Stomach (tissue), 8 donors: ENCODE measurements at regions not wholly inside any gene's neighbourhood (a gene's known extent, or its start where the extent isn't known, plus 50 kb on each side); places are given as distances from the start of the nearest gene placed in this dataset.

ENCODE experiments used
- DNase-seq, 2 donors: peaks; one replicate each; pipeline versions ENCODE4 v3.0.0 to v3.0.0-alpha.2; 2013 to 2019
- H3K27ac ChIP-seq, 5 donors: fragments of 200-600 bp in 4 of 5; sonication (generic) in 4 of 5; one replicate each; pipeline ENCODE4 v1.5.1; 2013 to 2019; ENCODE audit warnings: mild to moderate bottlenecking in 1 of 5, moderate library complexity in 1 of 5
- H3K27me3 ChIP-seq, 3 donors: fragments of 200-600 bp; sonication (generic); one replicate each; pipeline ENCODE4 v1.5.1; 2017 to 2019; ENCODE audit warnings: mixed run types in 1 of 3
- H3K36me3 ChIP-seq, 4 donors: fragments of 200-600 bp; sonication (generic); 1 replicate in 3 of 4; 2 replicates in 1 of 4; pipeline ENCODE4 v1.5.1; 2016 to 2019
- H3K4me1 ChIP-seq, 4 donors: fragments of 200-600 bp; sonication (generic); one replicate each; pipeline ENCODE4 v1.5.1; 2016 to 2019
- H3K4me3 ChIP-seq, 4 donors: fragments of 200-600 bp; sonication (generic) in 3 of 4; one replicate each; pipeline ENCODE4 v1.5.1; 2016 to 2019; ENCODE audit warnings: mild to moderate bottlenecking in 1 of 4
- H3K9me3 ChIP-seq, 4 donors: fragments of 200-600 bp; sonication (generic); one replicate each; pipeline ENCODE4 v1.5.1; 2016 to 2019
- EP300 ChIP-seq: sonication (generic); formaldehyde crosslinking; IDR thresholded peaks from one replicate; pipeline ENCODE4 v1.6.1; 2017; ENCODE audit warnings: antibody characterized with exemption
- POLR2A ChIP-seq, 4 donors: fragments of 450-650 bp; IDR thresholded peaks; one replicate each; pipeline ENCODE4 v1.6.1; 2016; ENCODE audit warnings: antibody characterized with exemption in 4 of 4, control low read depth in 2 of 4, mild to moderate bottlenecking in 1 of 4, moderate library complexity in 1 of 4
- POLR2AphosphoS5 ChIP-seq, 3 donors: sonication (generic); formaldehyde crosslinking; IDR thresholded peaks; one replicate each; pipeline ENCODE4 v1.6.1; 2016; ENCODE audit warnings: antibody characterized with exemption in 3 of 3
- WGBS, 5 donors: extraction: QIAGEN DNeasy Blood & Tissue Kit in 3 of 5; methylation state at CpG; one replicate each; pipeline versions ENCODE4 v1.1.5 to v1.1.7; 2013 to 2018; 5-methylcytosine and 5-hydroxymethylcytosine counted together
- intact Hi-C: fragments of 100-400 bp; cut with DNase I; formaldehyde crosslinking; loops from one replicate; pipeline ENCODE4 v1.15.1; 2023; ENCODE audit warnings: low total_unique reads
- TF ChIP-seq, protein P1 (sequence below), 7 experiments: fragments of 450-650 bp in 4 of 7; fragments of 200-600 bp in 3 of 7; sonication (generic) in 3 of 7; IDR thresholded peaks; one replicate each; pipeline ENCODE4 v1.5.1; 2016 to 2019; ENCODE audit warnings: antibody characterized with exemption in 7 of 7, control low read depth in 2 of 7, mild to moderate bottlenecking in 1 of 7
- donor health status: healthy with polysubstance abuse.
- donor health status: Bipolar disorder and iron deficiency.
- donor health status: healthy.

DNA sequence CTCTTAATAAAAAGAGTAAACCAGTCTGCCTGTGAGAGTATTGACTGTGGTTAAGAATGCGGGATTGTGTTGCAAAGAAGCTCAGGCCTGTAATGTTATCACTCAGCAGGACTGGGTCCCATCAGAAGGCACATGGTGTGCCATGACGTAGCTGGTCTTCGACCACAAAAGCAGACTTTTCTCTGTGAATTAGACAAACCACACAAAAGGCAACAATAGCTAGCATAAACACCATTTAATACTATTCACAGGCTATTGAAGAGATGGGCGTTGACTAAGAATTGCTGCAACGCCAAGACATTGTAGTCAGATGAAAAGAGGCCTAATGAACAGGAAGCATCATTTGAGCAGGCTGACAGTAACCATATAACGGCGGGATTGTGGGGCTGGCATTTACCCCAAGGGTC, 235.6 kb upstream of the SOX21 start:
- H3K4me3 ChIP-seq = no peak overlapping the region
- peaks cover 0 to 12% (median 0%) of the 10 kb centered on the region in 3 donors for H3K27me3 ChIP-seq
- H3K9me3 ChIP-seq = no peaks in the 10 kb centered on the region
- H3K4me1 ChIP-seq = no peaks in the 10 kb centered on the region
- no peak for DNase-seq
- TF ChIP-seq EP300 (no peak), POLR2AphosphoS5 (IDR thresholded peaks at IDR 0.05) (no peak), POLR2A (IDR thresholded peaks at IDR 0.05) (no peak)
- TF ChIP-seq, protein P1, sequence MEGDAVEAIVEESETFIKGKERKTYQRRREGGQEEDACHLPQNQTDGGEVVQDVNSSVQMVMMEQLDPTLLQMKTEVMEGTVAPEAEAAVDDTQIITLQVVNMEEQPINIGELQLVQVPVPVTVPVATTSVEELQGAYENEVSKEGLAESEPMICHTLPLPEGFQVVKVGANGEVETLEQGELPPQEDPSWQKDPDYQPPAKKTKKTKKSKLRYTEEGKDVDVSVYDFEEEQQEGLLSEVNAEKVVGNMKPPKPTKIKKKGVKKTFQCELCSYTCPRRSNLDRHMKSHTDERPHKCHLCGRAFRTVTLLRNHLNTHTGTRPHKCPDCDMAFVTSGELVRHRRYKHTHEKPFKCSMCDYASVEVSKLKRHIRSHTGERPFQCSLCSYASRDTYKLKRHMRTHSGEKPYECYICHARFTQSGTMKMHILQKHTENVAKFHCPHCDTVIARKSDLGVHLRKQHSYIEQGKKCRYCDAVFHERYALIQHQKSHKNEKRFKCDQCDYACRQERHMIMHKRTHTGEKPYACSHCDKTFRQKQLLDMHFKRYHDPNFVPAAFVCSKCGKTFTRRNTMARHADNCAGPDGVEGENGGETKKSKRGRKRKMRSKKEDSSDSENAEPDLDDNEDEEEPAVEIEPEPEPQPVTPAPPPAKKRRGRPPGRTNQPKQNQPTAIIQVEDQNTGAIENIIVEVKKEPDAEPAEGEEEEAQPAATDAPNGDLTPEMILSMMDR (IDR thresholded peaks at IDR 0.05) = no peak
- no peak overlapping the region for H3K27ac ChIP-seq
- 74 to 85% (median 78%) methylated on average over 7 of the region's 7 CpGs for WGBS, 5 donors
- no peaks in the 10 kb centered on the region for H3K36me3 ChIP-seq
- intact Hi-C loops = no loop called here

DNA sequence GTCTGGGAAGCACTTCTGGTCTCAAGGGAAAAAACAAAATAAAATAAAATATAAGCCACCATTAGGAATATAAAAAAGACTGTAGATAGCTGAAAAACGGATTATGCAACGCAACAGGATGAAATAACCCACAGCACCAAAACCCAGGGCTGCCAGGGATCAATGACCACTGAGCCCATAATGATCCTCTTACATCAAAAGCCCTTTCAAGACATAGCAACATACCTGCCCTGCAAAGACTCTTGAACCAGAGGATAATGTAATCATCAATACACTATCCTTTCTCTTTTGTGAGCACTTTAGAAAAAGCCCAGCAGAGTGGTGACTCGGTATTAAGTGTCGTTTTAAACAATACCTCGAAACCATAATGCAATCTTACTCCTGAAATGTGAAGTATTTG, 235.0 kb upstream of the SOX21 start:
- Histone ChIP-seq H3K4me1 (no peaks in the 10 kb centered on the region), H3K36me3 (no peaks in the 10 kb centered on the region), H3K9me3 (no peaks in the 10 kb centered on the region), H3K4me3 (no peak overlapping the region), H3K27ac (no peak overlapping the region), H3K27me3 (peaks cover 0 to 12% (median 0%) of the 10 kb centered on the region in 3 donors)
- TF ChIP-seq EP300 = no peak
- TF ChIP-seq POLR2A (IDR thresholded peaks at IDR 0.05) = no peak
- TF ChIP-seq, protein P1 (IDR thresholded peaks at IDR 0.05) = no peak
- no peak for TF ChIP-seq POLR2AphosphoS5 (IDR thresholded peaks at IDR 0.05)
- WGBS, 5 donors = 77 to 85% (median 79%) methylated on average over 5 of the region's 5 CpGs
- DNase-seq = no peak
- intact Hi-C loops = no loop called here

DNA sequence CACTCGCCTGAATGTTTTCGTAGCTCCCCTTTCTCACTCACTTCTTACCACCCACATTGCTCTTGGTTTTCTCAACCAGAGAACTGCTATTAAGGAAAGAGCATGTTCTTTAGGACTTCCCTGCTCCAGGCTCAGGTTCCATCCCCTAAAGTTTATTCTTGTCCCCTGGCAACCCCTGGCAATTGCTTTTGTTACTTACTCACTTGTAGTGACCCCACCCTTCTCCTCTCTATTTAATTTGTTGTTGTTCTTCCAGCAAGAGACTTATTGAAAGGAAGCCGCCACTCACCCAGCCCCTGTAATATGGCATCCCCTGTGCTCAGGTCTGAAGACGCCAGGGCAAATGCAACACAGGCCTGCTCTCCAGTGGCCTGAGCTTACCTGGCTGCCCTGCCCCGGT, 233.7 kb upstream of the SOX21 start:
- Histone ChIP-seq H3K4me3 (no peak overlapping the region), H3K4me1 (no peaks in the 10 kb centered on the region), H3K27ac (no peak overlapping the region), H3K9me3 (no peaks in the 10 kb centered on the region), H3K36me3 (no peaks in the 10 kb centered on the region), H3K27me3 (peaks cover 0 to 12% (median 0%) of the 10 kb centered on the region in 3 donors)
- DNase-seq = no peak
- WGBS, 5 donors = 93 to 96% (median 94%) methylated on average over 5 of the region's 5 CpGs
- TF ChIP-seq EP300 (no peak), POLR2A (IDR thresholded peaks at IDR 0.05) (no peak), POLR2AphosphoS5 (IDR thresholded peaks at IDR 0.05) (no peak)
- intact Hi-C loops = no loop called here

DNA sequence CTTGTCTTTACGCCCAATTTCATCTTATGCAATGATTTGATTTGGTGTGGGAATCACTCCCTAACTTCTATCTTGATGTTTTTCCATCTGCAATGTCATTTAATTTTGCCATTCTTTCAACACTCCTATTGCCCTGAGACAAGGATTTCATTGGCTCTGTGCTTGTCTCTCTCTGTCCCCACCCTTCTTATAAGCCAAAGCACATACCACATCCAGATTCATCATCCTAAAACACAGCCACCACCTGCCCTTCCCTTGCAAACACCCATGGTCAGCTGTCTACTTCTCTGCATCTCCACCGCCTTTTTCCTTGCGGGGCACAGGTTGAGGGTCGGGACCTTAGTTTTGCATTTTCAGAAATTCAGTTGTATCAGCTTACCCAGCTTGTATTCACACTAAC, 225.8 kb upstream of the SOX21 start:
- H3K4me3 ChIP-seq = no peak overlapping the region
- no peaks in the 10 kb centered on the region for H3K36me3 ChIP-seq
- H3K4me1 ChIP-seq = no peaks in the 10 kb centered on the region
- no peaks in the 10 kb centered on the region for H3K27me3 ChIP-seq
- peaks cover 0 to 9% (median 3%) of the 10 kb centered on the region in 4 donors for H3K9me3 ChIP-seq
- no peak for DNase-seq
- H3K27ac ChIP-seq = no peak overlapping the region
- intact Hi-C loops = no loop called here
- WGBS, 5 donors = 88 to 94% (median 90%) methylated on average over 4 of the region's 4 CpGs
- TF ChIP-seq EP300 (no peak), POLR2A (IDR thresholded peaks at IDR 0.05) (no peak), POLR2AphosphoS5 (IDR thresholded peaks at IDR 0.05) (no peak)
- TF ChIP-seq, protein P1 (IDR thresholded peaks at IDR 0.05) = no peak

DNA sequence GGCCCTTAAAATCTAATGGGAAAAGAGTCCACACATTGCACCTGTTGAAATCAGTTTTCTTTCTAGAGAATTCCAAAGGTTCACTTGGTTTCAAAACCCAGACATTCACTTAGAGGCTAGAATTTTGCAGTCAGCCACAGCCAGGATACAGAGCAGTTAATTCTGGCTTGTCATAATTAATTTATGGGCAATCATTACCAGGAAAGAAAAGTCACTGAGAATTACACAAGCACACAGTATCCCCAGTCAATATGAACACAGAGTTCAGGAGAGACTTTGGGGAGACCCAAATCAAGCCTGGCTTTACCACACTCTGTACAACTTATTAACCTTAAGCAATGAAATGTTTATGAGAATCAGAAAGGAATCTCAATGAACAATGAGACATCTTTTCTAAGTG, 224.3 kb upstream of the SOX21 start:
- DNase-seq = no peak
- Histone ChIP-seq H3K27me3 (no peaks in the 10 kb centered on the region), H3K9me3 (peaks cover 0 to 12% (median 3%) of the 10 kb centered on the region in 4 donors), H3K36me3 (no peaks in the 10 kb centered on the region), H3K27ac (no peak overlapping the region), H3K4me1 (no peaks in the 10 kb centered on the region), H3K4me3 (no peak overlapping the region)
- TF ChIP-seq POLR2A (IDR thresholded peaks at IDR 0.05) (no peak), POLR2AphosphoS5 (IDR thresholded peaks at IDR 0.05) (no peak), EP300 (no peak)
- TF ChIP-seq, protein P1 (IDR thresholded peaks at IDR 0.05) = no peak
- intact Hi-C loops = no loop called here
